ENCODE measurements at regions not wholly inside any gene's neighbourhood (a gene's known extent, or its start where the extent isn't known, plus 50 kb on each side); places are given as distances from the start of the nearest gene placed in this dataset.

DNA sequence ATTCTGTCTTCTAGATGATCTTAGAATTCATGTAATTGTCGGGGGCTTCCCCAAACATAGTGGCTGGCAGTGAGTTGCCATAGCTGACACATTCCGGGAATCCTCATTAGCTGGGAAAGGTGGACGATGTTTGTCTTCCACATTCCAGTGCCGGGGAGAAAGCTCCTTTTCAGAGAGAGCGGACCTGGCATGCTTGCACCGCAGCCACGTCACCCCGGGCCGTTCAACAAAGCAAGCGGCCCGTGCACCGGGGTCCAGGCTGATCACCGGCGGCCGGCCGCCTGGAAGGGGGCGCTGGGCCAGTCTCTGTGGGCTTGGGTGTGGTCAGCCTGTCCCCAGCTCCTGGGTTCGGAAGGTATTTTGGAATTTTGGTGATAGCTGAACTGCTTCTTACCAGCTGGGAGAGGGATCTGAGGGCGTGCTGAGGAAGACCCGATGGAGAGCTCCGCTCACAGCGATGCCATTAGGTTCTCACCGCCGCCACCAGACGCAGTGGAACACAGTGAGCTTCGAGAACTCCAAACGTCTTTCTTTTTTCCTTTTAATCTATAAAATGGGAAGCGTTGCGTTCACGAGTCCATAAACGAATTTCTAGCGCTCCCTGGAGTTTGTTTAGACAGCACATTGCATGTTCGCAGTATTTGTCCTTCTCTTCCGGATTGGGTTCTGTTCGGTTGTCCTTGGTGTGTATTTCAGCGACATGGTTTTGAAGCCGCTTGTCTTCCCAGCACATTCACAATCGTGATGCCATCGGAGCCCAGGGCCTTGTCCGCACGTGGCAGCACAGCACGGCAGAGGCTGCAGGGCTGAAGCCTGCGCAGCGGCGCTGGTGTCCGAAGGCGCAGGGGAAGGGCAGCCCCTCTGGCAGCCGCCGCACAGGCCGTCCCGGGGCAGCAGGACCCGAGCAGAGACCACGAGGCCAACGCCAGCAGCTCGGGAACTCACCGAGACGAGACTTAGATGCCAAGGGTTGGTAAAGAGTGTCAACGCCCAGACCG is 557.6 kb downstream of the QKI start:
- Histone ChIP-seq H3K27me3 (ENCODE audit: control insufficient read depth, insufficient read depth) (no peaks in the 10 kb centered on the region), H3K9me3 (ENCODE audit: control insufficient read depth, low read length) (no peaks in the 10 kb centered on the region), H3K4me1 (ENCODE audit: control insufficient read depth, insufficient read depth, low read length) (no peaks in the 10 kb centered on the region), H3K27ac (ENCODE audit: low read length) (no peak overlapping the region), H3K4me3 (ENCODE audit: low read length) (no peak overlapping the region)
- intact Hi-C loops (cut with DNase I) = no loop called here
- no peak for DNase-seq
- ATAC-seq = no peak
- 95% methylated on average over 59 of the region's 59 CpGs for WGBS

GRCh38 chr6:163970846-163971564 is 556.5 kb downstream of the QKI start:
- no peak overlapping the region for H3K27ac ChIP-seq (ENCODE audit: low read length)
- no peaks in the 10 kb centered on the region for H3K4me1 ChIP-seq (ENCODE audit: control insufficient read depth, insufficient read depth, low read length)
- H3K9me3 ChIP-seq (ENCODE audit: control insufficient read depth, low read length) = no peaks in the 10 kb centered on the region
- intact Hi-C loops (cut with DNase I) = no loop called here
- no peak overlapping the region for H3K4me3 ChIP-seq (ENCODE audit: low read length)
- ATAC-seq = no peak
- no peak for DNase-seq
- no peaks in the 10 kb centered on the region for H3K27me3 ChIP-seq (ENCODE audit: control insufficient read depth, insufficient read depth)
- 96% methylated on average over 13 of the region's 13 CpGs for WGBS

GRCh38 chr6:163965426-163966348 is 551.2 kb downstream of the QKI start:
- 55% methylated on average over 14 of the region's 14 CpGs for WGBS
- Histone ChIP-seq H3K9me3 (ENCODE audit: control insufficient read depth, low read length) (no peaks in the 10 kb centered on the region), H3K4me1 (ENCODE audit: control insufficient read depth, insufficient read depth, low read length) (peaks cover 3% of the 10 kb centered on the region), H3K27ac (ENCODE audit: low read length) (peak overlapping the region; percentile 65), H3K4me3 (ENCODE audit: low read length) (no peak overlapping the region), H3K27me3 (ENCODE audit: control insufficient read depth, insufficient read depth) (no peaks in the 10 kb centered on the region)
- peak; percentile 55 to 64 for ATAC-seq
- DNase-seq = peak in 2 of 3 donors; percentile 59 to 67
- intact Hi-C loops (cut with DNase I) = loop anchor here in 2 of 4 donors (5.0 to 10.0 kb wide), 3 partner anchors 132 to 781 kb away; no protein-coding TSS in a partner anchor

DNA sequence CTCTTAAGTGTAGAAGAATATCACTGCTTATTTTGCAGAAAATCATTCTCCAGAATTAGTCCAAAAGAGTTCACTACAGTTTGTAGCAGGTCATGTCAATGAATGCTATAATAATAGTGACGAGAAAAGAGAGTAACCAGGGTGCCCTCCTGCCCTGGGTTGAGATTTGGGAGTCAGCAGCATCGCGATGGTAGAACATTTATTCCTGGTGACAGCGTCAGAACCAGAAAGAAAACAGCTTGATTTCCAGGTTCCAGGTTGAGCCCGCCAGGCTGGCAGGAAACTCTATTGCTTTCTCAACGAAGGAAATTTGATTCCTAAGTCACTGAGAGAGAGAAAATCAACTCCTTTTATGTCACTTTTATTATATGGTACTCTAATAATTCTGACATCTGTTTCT is 550.3 kb downstream of the QKI start:
- DNase-seq = no peak
- 50% methylated on average over 6 of the region's 6 CpGs for WGBS
- Histone ChIP-seq H3K27ac (ENCODE audit: low read length) (peak overlapping the region; percentile 98), H3K4me1 (ENCODE audit: control insufficient read depth, insufficient read depth, low read length) (peaks cover 3% of the 10 kb centered on the region), H3K9me3 (ENCODE audit: control insufficient read depth, low read length) (no peaks in the 10 kb centered on the region), H3K4me3 (ENCODE audit: low read length) (no peak overlapping the region), H3K27me3 (ENCODE audit: control insufficient read depth, insufficient read depth) (no peaks in the 10 kb centered on the region)
- intact Hi-C loops (cut with DNase I) = loop anchor here (5.0 to 10.0 kb wide), 5 partner anchors 133 to 780 kb away; no protein-coding TSS in a partner anchor
- no peak for ATAC-seq

- intact Hi-C loops (cut with DNase I) = loop anchor here (5.0 to 10.0 kb wide), 4 partner anchors 141 to 779 kb away; no protein-coding TSS in a partner anchor
- ATAC-seq (peak; percentile 64 to 65), DNase-seq (peak in 1 of 3 donors; percentile 62)
- H3K4me3 ChIP-seq (ENCODE audit: low read length) = no peak overlapping the region
- no peaks in the 10 kb centered on the region for H3K27me3 ChIP-seq (ENCODE audit: control insufficient read depth, insufficient read depth)
- H3K27ac ChIP-seq (ENCODE audit: low read length) = peak overlapping the region; percentile 58
- H3K9me3 ChIP-seq (ENCODE audit: control insufficient read depth, low read length) = no peaks in the 10 kb centered on the region
- H3K4me1 ChIP-seq (ENCODE audit: control insufficient read depth, insufficient read depth, low read length) = peaks cover 3% of the 10 kb centered on the region
- 66% methylated on average over 23 of the region's 23 CpGs for WGBS
These were observed 548.9 kb downstream of the QKI start for GRCh38 chr6:163963205-163964120.

DNA sequence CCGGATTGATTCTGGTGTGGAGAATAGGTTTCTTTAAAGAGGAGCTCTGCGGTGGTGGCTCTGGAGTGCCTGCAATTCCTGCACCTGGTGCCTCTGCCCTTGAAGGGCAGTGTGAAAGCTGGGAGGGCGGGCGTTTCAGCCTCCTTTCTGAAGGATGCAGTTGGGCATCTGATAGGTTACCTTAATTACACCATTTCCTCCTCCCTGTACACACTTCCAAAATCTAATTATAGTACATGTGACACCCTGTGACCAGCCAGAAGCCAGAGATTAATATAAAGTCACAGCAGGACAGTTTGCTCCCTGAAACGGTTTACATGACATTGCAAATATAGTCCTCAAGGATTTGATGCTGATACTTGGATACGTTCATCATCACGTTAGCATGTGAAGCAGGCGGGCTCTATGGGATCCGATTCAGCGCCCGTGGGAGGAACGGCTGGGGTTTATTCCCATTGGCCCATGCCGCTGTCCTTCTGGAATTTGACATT is 548.2 kb downstream of the QKI start:
- peak overlapping the region; percentile 71 for H3K27ac ChIP-seq (ENCODE audit: low read length)
- ATAC-seq (peak; percentile 81), DNase-seq (peak; percentile 51 to 83 (median 81))
- no peaks in the 10 kb centered on the region for H3K27me3 ChIP-seq (ENCODE audit: control insufficient read depth, insufficient read depth)
- intact Hi-C loops (cut with DNase I) = loop anchor here (5.0 to 10.0 kb wide), 4 partner anchors 142 to 778 kb away; no protein-coding TSS in a partner anchor
- H3K9me3 ChIP-seq (ENCODE audit: control insufficient read depth, low read length) = no peaks in the 10 kb centered on the region
- peaks cover 3% of the 10 kb centered on the region for H3K4me1 ChIP-seq (ENCODE audit: control insufficient read depth, insufficient read depth, low read length)
- WGBS = 65% methylated on average over 13 of the region's 13 CpGs
- H3K4me3 ChIP-seq (ENCODE audit: low read length) = no peak overlapping the region

GRCh38 chr6:163960128-163960527 is 545.6 kb downstream of the QKI start:
- ATAC-seq (no peak), DNase-seq (no peak)
- Histone ChIP-seq H3K4me1 (ENCODE audit: control insufficient read depth, insufficient read depth, low read length) (peaks cover 3% of the 10 kb centered on the region), H3K9me3 (ENCODE audit: control insufficient read depth, low read length) (no peaks in the 10 kb centered on the region), H3K4me3 (ENCODE audit: low read length) (no peak overlapping the region), H3K27ac (ENCODE audit: low read length) (peak overlapping the region; percentile 81), H3K27me3 (ENCODE audit: control insufficient read depth, insufficient read depth) (no peaks in the 10 kb centered on the region)
- intact Hi-C loops (cut with DNase I) = loop anchor here (5.0 to 10.0 kb wide), 4 partner anchors 145 to 775 kb away; no protein-coding TSS in a partner anchor
- 69% methylated on average over 10 of the region's 10 CpGs for WGBS

DNA sequence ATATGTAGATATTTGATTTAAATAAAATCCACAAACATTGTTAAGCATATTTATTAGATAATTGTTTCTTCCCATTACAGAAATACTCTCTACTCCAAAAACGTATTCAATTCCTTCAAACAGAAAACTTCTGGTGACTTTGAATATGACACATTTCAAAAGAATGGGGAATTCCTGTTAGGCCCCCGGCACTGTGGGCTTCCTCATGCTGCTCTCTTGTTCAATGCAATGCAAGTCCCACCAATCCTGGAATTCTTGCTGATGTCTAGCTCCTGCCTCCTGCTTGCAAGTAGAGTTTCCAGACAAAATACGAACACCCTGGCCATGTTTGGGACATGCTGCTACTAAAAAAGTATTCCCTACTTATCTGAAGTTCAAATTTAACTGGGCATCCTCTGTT is 544.1 kb downstream of the QKI start:
- intact Hi-C loops (cut with DNase I) = loop anchor here (5.0 to 10.0 kb wide), 5 partner anchors 214 to 774 kb away; no protein-coding TSS in a partner anchor
- no peaks in the 10 kb centered on the region for H3K9me3 ChIP-seq (ENCODE audit: control insufficient read depth, low read length)
- no peak overlapping the region for H3K27ac ChIP-seq (ENCODE audit: low read length)
- DNase-seq (no peak), ATAC-seq (no peak)
- no peak overlapping the region for H3K4me3 ChIP-seq (ENCODE audit: low read length)
- no peaks in the 10 kb centered on the region for H3K4me1 ChIP-seq (ENCODE audit: control insufficient read depth, insufficient read depth, low read length)
- 63% methylated on average over 3 of the region's 3 CpGs for WGBS
- H3K27me3 ChIP-seq (ENCODE audit: control insufficient read depth, insufficient read depth) = no peaks in the 10 kb centered on the region

- Histone ChIP-seq H3K27me3 (ENCODE audit: control insufficient read depth, insufficient read depth) (no peaks in the 10 kb centered on the region), H3K9me3 (ENCODE audit: control insufficient read depth, low read length) (no peaks in the 10 kb centered on the region), H3K4me3 (ENCODE audit: low read length) (no peak overlapping the region), H3K27ac (ENCODE audit: low read length) (no peak overlapping the region), H3K4me1 (ENCODE audit: control insufficient read depth, insufficient read depth, low read length) (no peaks in the 10 kb centered on the region)
- peak; percentile 81 to 94 (median 90) for DNase-seq
- intact Hi-C loops (cut with DNase I) = loop anchor here (5.0 to 10.0 kb wide), 5 partner anchors 212 to 772 kb away; no protein-coding TSS in a partner anchor
- WGBS = 22% methylated on average over 12 of the region's 12 CpGs
- ATAC-seq = peak; percentile 89 to 92
These were observed 542.3 kb downstream of the QKI start for GRCh38 chr6:163956571-163957407.

All from right cardiac atrium (tissue), 5 donors.